Urothelium cell line (cell line): ENCODE measurements at regions not wholly inside any gene's neighbourhood (a gene's known extent, or its start where the extent isn't known, plus 50 kb on each side); places are given as distances from the start of the nearest gene placed in this dataset.
"Not testable (repeated sequence)": the region's sequence is repeated elsewhere in the genome, so short reads cannot be mapped to it uniquely, and the experiment has no call there.

Experiments
- DNase-seq: peaks from one replicate; pipeline ENCODE4 v3.0.0; 2011; ENCODE audit warnings: low spot score, mixed read lengths
- FAIRE-seq: peaks from 2 replicates; lab custom pipeline; 2011; peaks lifted over from hg19 to GRCh38; lab: Jason Lieb, UNC

GRCh38 chr6:3672339-3672738 lies 79.2 kb downstream of the PXDC1 start:
- not testable (repeated sequence) for FAIRE-seq, DNase-seq

DNA sequence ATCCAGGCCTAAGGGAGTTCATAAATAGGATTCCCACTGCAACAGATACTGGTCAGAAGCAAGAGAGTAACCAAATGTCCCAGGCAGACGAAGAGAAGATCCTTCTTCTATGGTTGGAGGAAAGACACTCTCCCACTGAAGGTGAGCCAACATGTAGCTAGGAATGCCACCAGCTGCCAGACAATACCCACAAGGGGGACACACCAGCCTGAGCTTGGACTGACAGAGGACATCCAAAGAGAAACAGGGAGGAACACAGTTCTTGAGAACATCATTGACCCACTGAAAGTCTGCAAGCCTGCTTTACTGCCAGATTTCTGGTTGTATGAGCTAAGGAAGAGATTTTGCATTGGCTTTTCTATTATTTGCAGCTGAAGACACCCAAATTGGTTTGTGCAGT lies 80.1 kb downstream of the PXDC1 start:
- DNase-seq (no peak), FAIRE-seq (no peak)

DNA sequence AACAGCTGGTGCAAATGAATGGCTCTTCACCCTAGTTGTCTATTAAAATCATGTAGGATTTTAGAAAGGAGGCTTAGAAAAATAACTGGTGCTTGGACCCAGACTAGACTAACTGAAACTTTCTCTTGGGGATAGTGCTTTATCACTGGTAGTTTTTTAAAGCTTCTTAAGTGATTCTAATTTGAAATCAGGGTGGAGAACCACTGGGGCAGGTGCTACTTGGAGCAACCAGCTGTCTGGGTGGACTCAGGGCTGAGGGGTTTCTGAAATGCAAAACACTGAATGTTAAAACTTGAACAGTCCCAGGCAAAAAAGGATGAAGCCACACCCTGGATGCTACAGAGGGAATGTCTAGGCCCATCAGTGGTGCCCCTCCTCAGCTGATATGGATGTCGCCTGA lies 81.2 kb downstream of the PXDC1 start:
- DNase-seq (no peak), FAIRE-seq (no peak)

DNA sequence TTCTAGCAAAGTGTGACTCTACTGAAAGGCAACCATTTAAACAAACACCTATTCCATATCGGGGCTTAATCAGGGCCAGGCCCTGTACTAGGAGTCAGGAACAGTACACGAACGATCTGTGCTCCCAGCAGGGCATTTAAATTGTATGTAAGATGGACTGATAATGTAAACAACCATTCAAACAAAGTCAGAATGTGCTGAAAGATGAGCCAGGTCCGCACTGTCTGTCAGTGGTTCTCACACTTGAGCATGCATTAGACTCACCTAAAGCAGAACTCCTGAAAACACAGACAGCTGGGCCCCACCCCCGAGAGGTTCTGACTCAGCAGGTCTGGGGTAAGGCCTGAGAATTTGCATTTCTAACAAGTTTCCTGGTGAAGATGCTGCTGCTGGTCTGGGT lies 81.6 kb downstream of the PXDC1 start:
- no peak for DNase-seq
- no peak for FAIRE-seq

- FAIRE-seq (no peak), DNase-seq (no peak)
Measured at GRCh38 chr6:3665608-3666007, 85.9 kb downstream of the PXDC1 start.

DNA sequence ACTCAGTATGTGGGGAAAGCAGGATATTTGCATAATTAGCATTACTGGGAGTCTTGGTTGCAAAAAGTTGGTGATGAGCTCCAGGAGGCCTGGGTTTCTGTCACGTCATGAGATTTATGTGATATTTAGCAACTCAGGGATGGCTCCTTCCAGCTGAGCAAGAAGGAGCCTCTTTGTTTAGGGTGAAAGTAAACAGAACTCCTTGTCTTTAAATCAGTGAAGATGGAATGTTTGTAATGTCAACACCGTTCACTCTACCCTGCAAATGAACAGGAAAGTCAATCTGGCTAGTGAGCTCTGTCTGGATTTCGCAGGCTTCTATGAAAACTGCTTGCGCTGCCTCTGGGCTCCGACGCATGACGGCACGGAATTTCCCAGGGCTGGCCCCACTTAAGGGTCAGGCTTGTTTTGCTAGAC lies 86.9 kb downstream of the PXDC1 start:
- FAIRE-seq = no peak
- DNase-seq = no peak

- FAIRE-seq = no peak
Measured at GRCh38 chr6:3663811-3664210, 87.7 kb downstream of the PXDC1 start.

DNA sequence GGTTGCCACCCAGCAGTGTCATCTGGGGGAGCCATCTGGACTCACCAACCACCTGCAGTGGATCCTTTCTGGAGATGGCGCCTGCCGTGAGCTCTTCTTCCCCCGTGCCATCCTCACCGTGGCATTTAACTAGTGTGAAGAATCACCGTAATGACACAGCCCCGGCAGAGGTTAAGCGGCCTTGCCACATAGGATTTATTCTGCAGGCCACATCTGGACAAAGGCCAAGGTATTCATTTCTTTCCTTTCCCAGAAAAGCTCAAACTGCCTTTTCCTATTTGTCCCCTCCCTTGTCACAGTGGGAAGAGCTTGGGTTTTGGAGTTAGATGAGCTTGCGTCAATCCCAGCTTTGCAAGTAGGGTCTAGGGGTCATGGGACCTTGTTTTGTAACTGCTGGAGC lies 88.4 kb downstream of the PXDC1 start:
- DNase-seq = no peak
- FAIRE-seq = no peak

More at GRCh38 chr6:3663811-3664210, 87.7 kb downstream of the PXDC1 start:
- DNase-seq = no peak

- FAIRE-seq (no peak), DNase-seq (no peak)
Measured at GRCh38 chr6:3661390-3661789, 90.1 kb downstream of the PXDC1 start.

DNA sequence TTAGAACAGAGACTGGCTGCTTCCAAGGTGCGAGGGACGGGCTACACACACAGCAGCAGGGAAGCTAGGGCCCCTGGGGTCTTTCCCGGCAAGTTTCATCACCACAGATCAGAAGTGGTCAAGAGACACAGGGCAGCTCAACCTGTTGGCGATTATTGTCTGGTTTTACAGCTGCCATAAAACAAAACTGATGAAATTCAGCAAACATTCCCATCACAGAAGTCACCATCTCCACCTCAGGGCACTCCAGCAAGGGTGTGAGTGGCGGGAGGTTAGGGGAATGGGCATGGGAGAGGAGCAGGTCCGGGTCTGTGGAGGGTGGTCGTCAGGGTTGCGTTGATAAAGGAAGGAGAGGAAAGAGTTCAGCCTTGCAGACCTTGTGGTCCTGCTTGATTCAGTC lies 91.0 kb downstream of the PXDC1 start:
- DNase-seq (no peak), FAIRE-seq (no peak)

DNA sequence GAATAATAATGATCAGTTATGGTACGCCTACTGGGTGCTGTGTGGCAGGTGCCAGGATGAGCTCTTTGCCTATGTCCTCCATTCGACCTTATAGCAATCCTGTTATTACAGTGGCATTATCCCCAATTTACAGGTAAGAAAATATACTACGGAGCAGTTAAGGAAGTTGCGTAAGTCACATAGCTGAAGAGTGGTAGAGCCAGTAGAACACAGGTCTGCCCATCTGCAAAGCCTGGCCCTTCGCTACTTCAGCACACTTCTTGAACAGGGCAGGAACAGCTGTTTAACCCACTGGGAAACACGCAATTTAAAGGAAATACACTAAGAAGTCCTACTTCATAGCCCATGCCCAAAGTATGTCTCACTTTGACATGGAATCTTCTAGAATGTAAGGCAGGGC lies 91.8 kb downstream of the PXDC1 start:
- FAIRE-seq = no peak
- DNase-seq = no peak

GRCh38 chr6:3656076-3656475 lies 95.4 kb downstream of the PXDC1 start:
- FAIRE-seq (no peak), DNase-seq (no peak)

- FAIRE-seq (no peak), DNase-seq (no peak)
Measured at GRCh38 chr6:3654898-3655297, 96.6 kb downstream of the PXDC1 start.

GRCh38 chr6:3654436-3654835 lies 97.1 kb downstream of the PXDC1 start:
- DNase-seq (no peak), FAIRE-seq (no peak)

GRCh38 chr6:3653528-3654070 lies 97.9 kb downstream of the PXDC1 start:
- DNase-seq = no peak
- no peak for FAIRE-seq

- DNase-seq (no peak), FAIRE-seq (no peak)
Measured at GRCh38 chr6:3651698-3652229, 99.7 kb downstream of the PXDC1 start.

- no peak for DNase-seq
- FAIRE-seq = no peak
Measured at GRCh38 chr6:3650959-3651697, 100.4 kb downstream of the PXDC1 start.

GRCh38 chr6:3650076-3650958 lies 101.2 kb downstream of the PXDC1 start:
- FAIRE-seq = no peak
- DNase-seq = no peak

DNA sequence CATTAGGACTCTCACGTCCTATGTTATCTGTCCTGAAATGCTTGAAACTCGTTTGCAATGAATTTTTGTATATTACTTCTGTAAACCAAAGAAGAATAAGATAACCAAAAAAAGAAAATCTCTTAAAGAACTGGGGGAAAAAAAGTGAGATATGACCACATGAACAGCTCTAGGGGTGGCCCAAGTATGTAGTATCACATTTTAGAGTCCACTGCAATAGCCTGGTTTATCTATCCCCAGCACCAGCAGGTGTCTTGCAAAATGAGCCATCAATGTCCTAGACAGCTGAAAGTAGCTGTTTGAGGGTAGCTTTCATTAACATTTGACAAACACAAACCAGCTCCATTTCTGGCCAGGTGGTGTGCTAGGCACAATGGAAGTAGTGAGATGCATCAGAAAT lies 102.8 kb downstream of the PXDC1 start:
- FAIRE-seq = no peak
- DNase-seq = no peak

DNA sequence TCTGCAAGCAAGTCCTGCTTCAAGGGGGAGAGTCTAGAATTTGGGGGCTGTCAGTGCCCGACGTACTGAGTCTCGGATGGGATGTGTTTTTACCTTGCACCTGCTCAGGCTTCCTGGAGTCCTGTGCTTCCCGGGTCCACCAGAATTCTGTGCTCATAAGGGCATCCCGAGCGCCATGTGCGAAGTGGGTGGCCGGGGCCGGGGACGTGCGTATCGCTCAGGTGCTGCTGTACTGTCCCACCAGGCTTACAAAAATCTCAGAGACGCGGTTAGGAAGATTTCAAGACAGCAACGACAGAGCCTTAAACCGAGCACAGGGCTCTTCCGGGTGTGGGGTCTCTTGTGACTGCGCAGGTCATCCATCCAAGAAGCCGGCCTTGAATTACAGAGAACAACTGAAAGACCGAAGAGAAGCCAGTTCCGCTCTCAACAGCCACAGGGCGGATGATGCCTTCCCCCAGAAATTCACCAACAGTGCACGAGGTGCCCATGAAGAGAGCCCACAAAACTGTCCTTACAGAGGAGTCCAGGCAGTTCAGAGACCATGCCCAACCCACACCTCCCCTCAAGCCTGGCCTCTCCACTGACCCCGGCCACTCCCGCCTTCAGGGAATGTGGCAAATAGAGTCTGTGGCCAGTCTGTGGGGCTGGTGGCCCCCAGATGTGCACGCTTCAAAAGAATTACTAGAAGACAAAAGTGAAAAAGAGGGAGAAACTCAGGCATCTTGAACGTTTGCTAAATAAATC lies 104.7 kb downstream of the PXDC1 start:
- FAIRE-seq (no peak), DNase-seq (no peak)

DNA sequence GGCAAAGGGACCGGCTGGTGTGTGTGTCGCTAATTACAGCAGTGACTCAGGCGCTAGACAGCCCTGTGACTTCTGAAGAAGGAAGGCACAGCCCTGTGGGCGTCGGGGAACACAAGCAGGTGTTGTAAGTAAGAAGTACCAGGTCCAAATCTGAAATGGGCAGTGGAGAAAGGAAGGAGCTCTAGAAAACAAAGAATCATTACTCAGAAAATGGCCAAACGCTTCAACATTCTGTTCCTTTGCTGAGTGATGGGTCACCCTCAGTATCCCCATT lies 106.8 kb downstream of the PXDC1 start:
- DNase-seq (no peak), FAIRE-seq (no peak)
